Esophagus squamous epithelium (tissue), 5 donors: ENCODE measurements at regions not wholly inside any gene's neighbourhood (a gene's known extent, or its start where the extent isn't known, plus 50 kb on each side); places are given as distances from the start of the nearest gene placed in this dataset.

Experiments
- DNase-seq: peaks from one replicate; lab custom pipeline; 2025; lab: John Stamatoyannopoulos, UW
- H3K27ac ChIP-seq, 4 donors: fragments of 200-600 bp; sonication (generic); one replicate each; pipeline ENCODE4 v1.5.1; 2016 to 2019; ENCODE audit warnings: mild to moderate bottlenecking in 1 of 4
- H3K27me3 ChIP-seq, 4 donors: fragments of 200-600 bp; sonication (generic); 1 replicate in 3 of 4; 2 replicates in 1 of 4; pipeline versions ENCODE4 v1.5.1 to v1.6.0; 2017 to 2021; ENCODE audit warnings: antibody characterized with exemption in 1 of 4
- H3K36me3 ChIP-seq, 3 donors: fragments of 200-600 bp; sonication (generic); one replicate each; pipeline ENCODE4 v1.5.1; 2016 to 2019
- H3K4me1 ChIP-seq, 3 donors: fragments of 200-600 bp; sonication (generic); one replicate each; pipeline ENCODE4 v1.5.1; 2017 to 2019
- H3K4me3 ChIP-seq, 4 donors: fragments of 200-600 bp; sonication (generic); 1 replicate in 3 of 4; 2 replicates in 1 of 4; pipeline ENCODE4 v1.5.1; 2016 to 2019; ENCODE audit warnings: mild to moderate bottlenecking in 2 of 4, moderate library complexity in 1 of 4
- H3K9me3 ChIP-seq, 3 donors: fragments of 200-600 bp; sonication (generic); one replicate each; pipeline ENCODE4 v1.5.1; 2016 to 2019
- CTCF ChIP-seq, 6 experiments: fragments of 450-650 bp in 4 of 6; fragments of 200-600 bp in 2 of 6; sonication (generic) in 2 of 6; IDR thresholded peaks; one replicate each; pipeline ENCODE4 v1.5.1; 2016 to 2019; ENCODE audit warnings: antibody characterized with exemption in 6 of 6, mild to moderate bottlenecking in 4 of 6, moderate library complexity in 4 of 6
- POLR2A ChIP-seq, 4 donors: fragments of 450-650 bp; IDR thresholded peaks; one replicate each; pipeline ENCODE4 v1.6.1; 2017; ENCODE audit warnings: antibody characterized with exemption in 4 of 4, mild to moderate bottlenecking in 4 of 4, moderate library complexity in 3 of 4
- WGBS, 2 donors: methylation state at CpG; one replicate each; pipeline ENCODE4 v1.1.5; 2018; 5-methylcytosine and 5-hydroxymethylcytosine counted together
- intact Hi-C: fragments of 100-400 bp; cut with DNase I; formaldehyde crosslinking; loops from one replicate; pipeline ENCODE4 v1.15.0; 2022
- donor health status: DM: yes; HTN: yes; CAD: no.

DNA sequence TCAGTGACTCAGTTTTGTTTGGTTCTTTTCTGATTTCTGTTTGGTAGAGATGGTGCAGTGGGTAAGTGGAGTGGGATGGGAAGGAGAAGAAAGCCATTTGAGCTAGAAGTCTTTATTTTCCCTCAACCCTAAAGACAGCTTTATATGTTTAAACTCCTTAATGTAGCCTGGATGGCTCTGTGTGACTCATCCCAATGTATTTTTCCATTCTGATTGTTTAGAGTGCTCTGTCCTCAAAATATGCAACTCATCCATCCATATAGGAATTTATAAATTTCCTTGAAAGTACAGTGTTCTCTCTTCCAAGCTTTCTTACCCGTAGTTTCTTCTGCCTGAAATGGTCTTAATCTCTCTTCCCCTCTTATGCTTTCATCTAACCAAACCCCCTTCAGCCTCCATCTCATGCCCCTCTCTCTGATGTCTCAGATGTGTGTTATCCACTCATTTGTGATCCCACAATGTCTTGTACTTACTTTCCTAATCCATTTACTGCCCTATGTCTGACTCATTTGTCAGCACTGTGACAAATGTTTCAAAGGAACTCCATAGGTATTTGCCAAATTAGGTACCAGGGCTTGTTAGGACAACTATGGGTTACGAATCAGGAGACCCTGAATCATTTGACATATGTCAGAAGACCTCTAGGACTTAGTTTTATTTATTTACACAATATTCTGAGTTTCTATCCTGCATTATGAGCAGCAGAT, 217.5 kb upstream of the SGCD start:
- WGBS, 2 donors = 38% methylated on average over 2 of the region's 2 CpGs
- no peaks in the 10 kb centered on the region for H3K36me3 ChIP-seq
- DNase-seq = no peak
- no peak overlapping the region for H3K27ac ChIP-seq
- H3K9me3 ChIP-seq = peaks cover 0 to 4% (median 0%) of the 10 kb centered on the region in 3 donors
- intact Hi-C loops = no loop called here
- H3K4me1 ChIP-seq = no peaks in the 10 kb centered on the region
- H3K4me3 ChIP-seq = no peak overlapping the region
- no peak for TF ChIP-seq POLR2A (IDR thresholded peaks at IDR 0.05)
- no peak for TF ChIP-seq CTCF (IDR thresholded peaks at IDR 0.05)
- no peaks in the 10 kb centered on the region for H3K27me3 ChIP-seq

DNA sequence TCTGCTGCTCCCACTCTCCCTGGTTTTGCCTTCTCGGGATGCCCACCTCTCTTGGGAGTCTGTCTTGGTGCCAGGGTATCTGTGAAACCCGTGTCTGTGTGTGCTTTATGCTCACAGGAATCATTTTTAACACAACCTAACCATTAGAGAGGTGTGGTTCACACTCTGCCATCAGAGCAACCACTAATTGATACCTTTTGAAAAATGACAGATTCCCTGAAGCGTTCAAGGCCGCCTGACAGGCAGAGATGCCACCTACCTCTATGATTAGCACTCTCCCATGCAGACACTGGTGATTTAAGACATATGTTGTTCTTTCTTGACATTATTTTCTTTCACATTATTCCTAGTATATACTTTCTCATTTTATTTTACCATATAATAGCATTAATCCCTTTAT, 207.3 kb upstream of the SGCD start:
- Histone ChIP-seq H3K9me3 (no peaks in the 10 kb centered on the region), H3K4me3 (no peak overlapping the region), H3K27ac (no peak overlapping the region), H3K36me3 (no peaks in the 10 kb centered on the region), H3K4me1 (no peaks in the 10 kb centered on the region), H3K27me3 (no peaks in the 10 kb centered on the region)
- no peak for TF ChIP-seq CTCF (IDR thresholded peaks at IDR 0.05)
- TF ChIP-seq POLR2A (IDR thresholded peaks at IDR 0.05) = no peak
- intact Hi-C loops = no loop called here
- DNase-seq = no peak
- 56 to 67% methylated on average over 4 of the region's 4 CpGs for WGBS, 2 donors

DNA sequence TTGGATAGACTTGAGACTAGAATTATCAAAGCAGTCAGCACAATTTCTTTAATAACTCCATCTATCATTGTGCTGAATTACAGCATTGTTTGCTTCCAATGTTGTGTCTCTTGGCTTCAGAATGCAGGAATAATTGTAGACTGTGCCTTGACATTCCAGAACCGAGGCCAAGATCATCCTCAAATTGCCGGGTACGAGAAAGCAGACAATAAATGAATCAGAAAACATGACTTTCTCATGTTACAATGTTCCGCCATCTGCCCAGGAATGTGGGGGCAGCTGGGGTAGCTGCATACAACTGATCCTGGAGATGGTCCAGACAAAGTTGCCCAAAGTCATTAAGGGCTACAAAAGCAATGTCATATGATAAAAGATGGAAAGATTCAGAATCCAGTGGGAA, 206.2 kb upstream of the SGCD start:
- no peaks in the 10 kb centered on the region for H3K9me3 ChIP-seq
- H3K27me3 ChIP-seq = no peaks in the 10 kb centered on the region
- TF ChIP-seq CTCF (IDR thresholded peaks at IDR 0.05) = no peak
- no peak for TF ChIP-seq POLR2A (IDR thresholded peaks at IDR 0.05)
- intact Hi-C loops = no loop called here
- no peaks in the 10 kb centered on the region for H3K4me1 ChIP-seq
- DNase-seq = no peak
- H3K27ac ChIP-seq = no peak overlapping the region
- H3K36me3 ChIP-seq = no peaks in the 10 kb centered on the region
- no peak overlapping the region for H3K4me3 ChIP-seq
- WGBS, 2 donors = 46 to 58% methylated on average over 4 of the region's 4 CpGs

GRCh38 chr5:156121234-156121633, 205.7 kb upstream of the SGCD start:
- intact Hi-C loops = no loop called here
- Histone ChIP-seq H3K36me3 (no peaks in the 10 kb centered on the region), H3K4me1 (no peaks in the 10 kb centered on the region), H3K9me3 (no peaks in the 10 kb centered on the region), H3K4me3 (no peak overlapping the region), H3K27ac (no peak overlapping the region), H3K27me3 (no peaks in the 10 kb centered on the region)
- TF ChIP-seq CTCF (IDR thresholded peaks at IDR 0.05) = no peak
- no peak for TF ChIP-seq POLR2A (IDR thresholded peaks at IDR 0.05)
- DNase-seq = no peak
- WGBS, 2 donors = 88 to 90% methylated on average over 3 of the region's 3 CpGs

- Histone ChIP-seq H3K36me3 (no peaks in the 10 kb centered on the region), H3K4me1 (no peaks in the 10 kb centered on the region), H3K9me3 (no peaks in the 10 kb centered on the region), H3K27ac (no peak overlapping the region), H3K4me3 (no peak overlapping the region), H3K27me3 (no peaks in the 10 kb centered on the region)
- 42 to 56% methylated on average over 1 of the region's 1 CpG for WGBS, 2 donors
- no peak for TF ChIP-seq CTCF (IDR thresholded peaks at IDR 0.05)
- no peak for TF ChIP-seq POLR2A (IDR thresholded peaks at IDR 0.05)
- intact Hi-C loops = no loop called here
- DNase-seq = no peak
Observed at GRCh38 chr5:156121882-156122281, 205.1 kb upstream of the SGCD start.
